ENCODE measurements at regions not wholly inside any gene's neighbourhood (a gene's known extent, or its start where the extent isn't known, plus 50 kb on each side); places are given as distances from the start of the nearest gene placed in this dataset.

DNA sequence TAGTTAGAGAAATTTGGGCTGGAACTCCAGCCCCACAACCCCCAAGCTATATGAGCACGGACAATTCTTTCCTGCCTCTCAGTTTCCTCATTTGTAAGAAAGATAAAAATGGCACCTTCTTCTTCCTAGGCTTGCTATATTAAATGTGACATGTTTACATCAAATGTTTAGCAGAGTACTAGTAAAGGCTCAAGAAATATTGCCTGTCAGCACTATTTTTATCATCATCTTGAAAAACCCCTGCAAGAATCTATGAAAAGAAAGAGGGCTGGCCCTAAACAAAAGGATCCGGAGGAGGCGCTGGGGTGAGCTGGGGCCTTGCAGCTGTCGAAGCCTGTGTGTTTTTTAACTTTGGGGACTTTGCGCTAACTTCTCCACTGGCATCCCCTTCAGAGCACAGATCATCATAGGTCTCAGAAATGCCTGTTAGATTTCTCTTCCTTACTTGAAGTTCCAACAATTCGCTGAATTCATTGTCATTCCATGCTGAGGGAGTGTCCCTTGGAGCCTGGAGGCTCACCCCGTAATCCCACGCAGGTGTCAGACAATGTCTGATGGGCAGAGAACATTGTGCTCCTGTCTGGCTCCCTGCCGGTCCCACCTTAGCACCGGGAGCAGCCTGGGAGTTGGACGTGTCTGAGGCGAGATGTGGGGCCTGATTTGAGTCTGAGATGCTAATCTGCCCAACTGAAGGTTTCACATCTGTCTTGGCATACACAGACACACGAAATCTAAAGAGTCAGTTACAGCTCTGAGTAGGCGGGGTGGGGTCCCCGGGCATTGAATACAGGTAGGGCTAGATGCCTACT, 206.8 kb downstream of the NUAK1 start:
- Mint-ChIP-seq H3K4me3 (no peak overlapping the region), H3K9me3 (peaks cover 4% of the 10 kb centered on the region), H3K27me3 (ENCODE audit: insufficient read depth) (no peaks in the 10 kb centered on the region), H3K36me3 (ENCODE audit: low read depth) (no peaks in the 10 kb centered on the region), H3K27ac (no peak overlapping the region), H3K4me1 (peaks cover 16% of the 10 kb centered on the region)
- H3K4me3 ChIP-seq (ENCODE audit: low read length), result no peak overlapping the region
- H3K4me1 ChIP-seq (ENCODE audit: control insufficient read depth, insufficient read depth, low read length), result peaks cover 3% of the 10 kb centered on the region
- WGBS, 2 experiments (ENCODE audit: insufficient coverage in 1 of 2, insufficient read length in 1 of 2), result 81 to 87% methylated on average over 13 to 14 of the region's 15 CpGs
- no peak overlapping the region for H3K9ac ChIP-seq (ENCODE audit: extremely low read depth, low read length, poor library complexity, severe bottlenecking)
- no peaks in the 10 kb centered on the region for H3K36me3 ChIP-seq (ENCODE audit: control insufficient read depth, insufficient read depth, low read length)
- H3K27ac ChIP-seq (ENCODE audit: low read depth, low read length), result no peak overlapping the region
- no peaks in the 10 kb centered on the region for H3K27me3 ChIP-seq (ENCODE audit: control insufficient read depth, insufficient read depth, low read length, poor library complexity, severe bottlenecking)
- DNase-seq, result peak; percentile 57
- no peak for TF ChIP-seq CTCF (conservative IDR thresholded peaks at IDR 0.05)
- no peaks in the 10 kb centered on the region for H3K9me3 ChIP-seq (ENCODE audit: control insufficient read depth, low read length)

- Histone ChIP-seq H3K27me3 (ENCODE audit: control insufficient read depth, insufficient read depth, low read length, poor library complexity, severe bottlenecking) (no peaks in the 10 kb centered on the region), H3K4me1 (ENCODE audit: control insufficient read depth, insufficient read depth, low read length) (peaks cover 3% of the 10 kb centered on the region), H3K9ac (ENCODE audit: extremely low read depth, low read length, poor library complexity, severe bottlenecking) (no peak overlapping the region), H3K4me3 (ENCODE audit: low read length) (no peak overlapping the region), H3K36me3 (ENCODE audit: control insufficient read depth, insufficient read depth, low read length) (no peaks in the 10 kb centered on the region), H3K9me3 (ENCODE audit: control insufficient read depth, low read length) (no peaks in the 10 kb centered on the region), H3K27ac (ENCODE audit: low read depth, low read length) (no peak overlapping the region)
- WGBS, 2 experiments (ENCODE audit: insufficient coverage in 1 of 2, insufficient read length in 1 of 2), result 77 to 93% methylated on average over 10 to 13 of the region's 13 CpGs
- DNase-seq, result no peak
- TF ChIP-seq CTCF (conservative IDR thresholded peaks at IDR 0.05), result no peak
- Mint-ChIP-seq H3K36me3 (ENCODE audit: low read depth) (no peaks in the 10 kb centered on the region), H3K4me3 (no peak overlapping the region), H3K4me1 (peaks cover 16% of the 10 kb centered on the region), H3K27me3 (ENCODE audit: insufficient read depth) (no peaks in the 10 kb centered on the region), H3K27ac (no peak overlapping the region), H3K9me3 (no peaks in the 10 kb centered on the region)
Measured at GRCh38 chr12:105933671-105934665, 204.8 kb downstream of the NUAK1 start.

DNA sequence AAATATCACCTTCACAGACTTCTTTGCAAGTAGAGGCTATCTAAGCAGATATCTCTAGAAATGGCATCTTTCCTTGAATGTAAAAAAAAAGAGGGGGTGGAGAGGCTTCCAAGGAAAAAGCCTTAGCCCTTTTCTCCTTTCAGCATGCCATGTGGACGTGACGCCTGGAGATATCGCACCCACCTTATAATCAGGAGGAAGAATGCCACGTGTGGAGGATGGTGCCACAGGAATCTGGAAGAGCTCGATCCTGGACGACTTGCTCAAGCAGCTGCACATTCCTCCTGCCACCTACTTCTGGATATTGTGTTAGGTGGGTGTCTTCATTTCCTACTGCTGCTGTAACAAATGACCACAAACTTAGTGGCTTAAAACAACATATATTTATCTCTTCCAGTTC, 203.6 kb downstream of the NUAK1 start:
- H3K27ac Mint-ChIP-seq, result no peak overlapping the region
- no peak for TF ChIP-seq CTCF (conservative IDR thresholded peaks at IDR 0.05)

More for the DNA sequence above, 203.6 kb downstream of the NUAK1 start:
- H3K27me3 Mint-ChIP-seq (ENCODE audit: insufficient read depth), result no peaks in the 10 kb centered on the region
- no peaks in the 10 kb centered on the region for H3K9me3 Mint-ChIP-seq
- H3K4me3 ChIP-seq (ENCODE audit: low read length), result no peak overlapping the region
- DNase-seq, result no peak
- H3K9ac ChIP-seq (ENCODE audit: extremely low read depth, low read length, poor library complexity, severe bottlenecking), result no peak overlapping the region
- no peaks in the 10 kb centered on the region for H3K27me3 ChIP-seq (ENCODE audit: control insufficient read depth, insufficient read depth, low read length, poor library complexity, severe bottlenecking)
- peaks cover 3% of the 10 kb centered on the region for H3K4me1 ChIP-seq (ENCODE audit: control insufficient read depth, insufficient read depth, low read length)
- WGBS, 2 experiments (ENCODE audit: insufficient coverage in 1 of 2, insufficient read length in 1 of 2), result 96 to 100% methylated on average over 3 to 6 of the region's 6 CpGs
- no peaks in the 10 kb centered on the region for H3K9me3 ChIP-seq (ENCODE audit: control insufficient read depth, low read length)
- H3K4me1 Mint-ChIP-seq, result peaks cover 16% of the 10 kb centered on the region
- no peaks in the 10 kb centered on the region for H3K36me3 ChIP-seq (ENCODE audit: control insufficient read depth, insufficient read depth, low read length)
- no peaks in the 10 kb centered on the region for H3K36me3 Mint-ChIP-seq (ENCODE audit: low read depth)
- no peak overlapping the region for H3K4me3 Mint-ChIP-seq
- H3K27ac ChIP-seq (ENCODE audit: low read depth, low read length), result no peak overlapping the region

All from endodermal cell (in vitro differentiated cells).